HG03060 (cell line): ENCODE measurements at regions not wholly inside any gene's neighbourhood (a gene's known extent, or its start where the extent isn't known, plus 50 kb on each side); places are given as distances from the start of the nearest gene placed in this dataset.

Source experiments
- ATAC-seq: cut with Tn5 transposase; IDR thresholded peaks from one replicate; pipeline ENCODE4 v1.9.1; 2021; ENCODE audit warnings: low read depth, moderate number of reproducible peaks; ENCODE audit not compliant: unreplicated experiment

DNA sequence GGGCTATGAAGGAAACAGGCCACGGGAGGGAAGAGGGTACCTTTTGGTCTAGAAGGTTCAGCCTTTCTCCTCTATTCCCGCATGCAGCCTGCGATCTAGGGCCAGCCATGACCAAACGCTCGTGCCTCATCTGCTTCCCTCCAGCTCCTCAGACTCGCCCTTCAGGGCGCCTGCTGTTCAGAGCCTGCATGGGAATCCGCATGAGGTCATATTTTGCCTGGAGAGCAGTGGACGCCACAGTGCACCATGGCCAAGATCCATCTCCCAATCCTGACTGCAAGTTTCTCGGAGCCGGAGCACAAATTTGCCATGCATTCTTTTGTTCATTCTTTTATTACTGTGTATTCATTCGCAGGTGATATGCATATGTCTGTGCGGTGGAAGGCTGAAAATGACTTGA, 608.1 kb downstream of the QKI start:
- no peak for ATAC-seq

DNA sequence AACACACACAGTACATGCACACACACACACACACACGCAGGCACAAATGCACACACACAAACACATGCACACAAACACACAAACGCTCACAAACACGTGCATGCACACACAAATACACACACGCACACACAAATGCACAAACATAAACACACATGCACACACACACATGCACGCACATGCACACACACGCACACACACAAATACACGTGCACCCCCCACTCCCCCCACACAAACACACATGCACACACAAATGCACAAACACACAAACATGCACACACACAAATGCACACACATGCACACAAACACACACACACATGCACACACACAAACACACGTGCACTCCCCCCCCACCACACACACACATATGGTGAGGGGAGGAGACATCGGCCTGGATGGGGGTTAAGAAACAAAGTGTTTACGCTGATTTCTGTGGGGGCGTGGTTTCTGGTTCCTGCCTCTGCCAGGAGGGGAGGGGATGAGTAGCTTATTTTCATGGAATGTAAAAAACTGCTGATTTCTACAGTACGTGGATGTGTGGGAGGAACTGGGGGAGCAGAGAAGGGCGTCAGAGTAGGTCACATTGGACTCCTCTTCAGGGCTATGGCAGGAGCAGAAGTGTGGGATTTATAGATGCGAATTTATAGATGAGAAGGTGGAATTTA, 607.2 kb downstream of the QKI start:
- no peak for ATAC-seq

DNA sequence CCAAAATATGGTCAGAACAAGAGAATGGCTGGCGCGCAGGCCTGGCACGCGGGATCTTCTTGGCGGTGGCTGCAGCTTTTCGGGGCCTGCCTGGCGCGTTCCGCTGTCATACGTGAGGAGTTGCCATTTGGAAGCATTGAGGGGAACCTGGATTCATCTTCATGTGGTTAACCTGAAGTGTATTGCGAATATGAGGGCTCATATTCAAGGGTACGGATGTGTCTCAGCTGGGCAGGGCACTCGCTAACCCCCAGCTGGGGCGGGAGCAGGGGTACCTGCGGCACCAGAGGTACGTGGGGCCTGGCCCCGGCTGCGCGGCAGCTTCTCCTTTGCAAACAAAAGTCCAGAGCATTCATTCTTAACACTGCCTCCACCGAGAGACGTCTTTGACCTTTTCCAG, 605.6 kb downstream of the QKI start:
- ATAC-seq, result no peak

DNA sequence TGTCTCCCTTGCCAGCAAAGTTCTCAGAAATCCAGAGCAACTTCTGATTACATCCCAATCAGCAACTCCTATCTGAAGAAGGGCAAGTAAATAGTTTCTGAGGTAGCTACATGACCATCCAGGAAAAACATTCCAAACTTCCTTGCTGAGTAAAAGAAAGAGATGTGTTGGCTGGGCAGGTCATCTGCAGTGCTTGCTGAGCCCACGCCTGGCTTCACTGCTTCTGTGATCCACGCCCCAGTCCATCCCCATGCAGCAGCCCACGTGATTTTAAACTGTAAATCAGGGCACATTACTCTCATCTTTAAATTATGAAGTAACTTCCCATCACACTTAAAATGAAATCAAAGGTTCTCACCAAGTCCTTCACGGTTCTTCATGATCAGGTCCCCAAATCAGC, 603.6 kb downstream of the QKI start:
- ATAC-seq, result no peak

DNA sequence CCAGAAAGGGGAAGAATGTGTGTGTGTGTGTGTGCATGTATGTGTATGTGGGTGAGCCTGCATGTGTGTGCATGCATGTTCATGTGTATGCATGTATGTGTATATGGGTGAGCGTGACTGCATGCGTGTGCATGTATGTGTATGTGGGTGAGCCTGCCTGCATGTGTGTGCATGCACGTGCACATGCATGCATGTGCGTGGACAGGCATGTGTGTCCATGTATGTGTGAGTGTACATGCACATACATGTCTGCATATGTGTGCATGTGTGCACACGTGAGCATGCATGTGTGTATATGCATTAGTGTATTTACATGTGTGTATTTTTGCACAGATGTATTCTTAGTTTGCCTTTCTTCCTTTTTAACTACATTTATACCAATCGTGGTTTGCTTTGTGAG, 601.5 kb downstream of the QKI start:
- ATAC-seq, result no peak

DNA sequence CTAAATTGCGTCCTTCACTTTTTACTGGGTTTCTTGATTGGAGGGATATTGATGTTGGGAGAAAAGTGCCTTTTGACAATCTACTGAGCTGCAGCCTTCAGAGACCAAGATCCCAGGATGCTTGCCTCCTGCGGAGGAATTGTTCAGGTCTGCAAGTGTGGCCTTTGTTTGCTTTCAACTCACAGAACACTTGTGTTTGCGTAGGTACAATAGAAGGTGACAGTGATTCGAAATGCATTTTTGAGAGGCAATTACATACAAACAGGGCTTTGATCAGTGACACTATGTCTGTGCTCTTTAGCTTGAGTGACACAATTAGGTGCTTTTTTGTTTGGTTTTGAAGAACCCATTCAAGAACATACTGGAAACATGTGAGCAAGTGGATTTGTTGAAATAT, 600.6 kb downstream of the QKI start:
- ATAC-seq, result no peak

DNA sequence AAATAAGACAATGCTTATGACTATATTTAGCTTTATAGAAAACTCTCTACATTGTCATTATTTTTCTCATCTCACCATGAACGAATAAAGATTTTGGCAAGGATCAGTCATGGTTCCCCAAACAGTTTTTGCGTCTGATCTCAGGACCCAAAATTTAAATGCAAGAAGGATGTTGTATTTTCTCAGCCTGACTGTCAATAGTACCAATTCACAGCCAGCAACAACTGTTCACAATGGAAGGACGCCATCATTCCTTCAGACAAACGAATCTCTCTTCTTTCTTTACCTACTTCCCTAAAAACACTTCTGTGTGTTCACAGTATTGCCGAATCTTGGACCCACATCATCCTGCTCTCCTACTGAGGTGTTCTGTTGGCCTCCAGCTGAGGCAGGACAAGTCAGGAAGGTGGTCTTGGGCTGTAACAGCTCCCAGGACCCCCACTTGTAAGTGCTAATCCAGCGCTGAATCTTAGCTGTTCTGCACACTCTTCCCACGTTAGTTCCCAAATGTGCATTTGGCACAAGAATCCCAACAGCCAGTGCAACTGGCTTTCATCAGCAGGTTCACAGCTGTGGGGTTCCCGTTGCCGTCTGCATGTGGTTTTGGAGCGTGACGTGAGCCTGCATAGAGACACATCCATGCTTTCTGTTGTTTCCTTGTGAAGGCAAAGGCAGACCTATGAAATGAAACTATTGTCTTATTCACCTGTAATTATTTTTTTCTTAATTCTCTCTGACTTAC, 600.0 kb downstream of the QKI start:
- no peak for ATAC-seq

DNA sequence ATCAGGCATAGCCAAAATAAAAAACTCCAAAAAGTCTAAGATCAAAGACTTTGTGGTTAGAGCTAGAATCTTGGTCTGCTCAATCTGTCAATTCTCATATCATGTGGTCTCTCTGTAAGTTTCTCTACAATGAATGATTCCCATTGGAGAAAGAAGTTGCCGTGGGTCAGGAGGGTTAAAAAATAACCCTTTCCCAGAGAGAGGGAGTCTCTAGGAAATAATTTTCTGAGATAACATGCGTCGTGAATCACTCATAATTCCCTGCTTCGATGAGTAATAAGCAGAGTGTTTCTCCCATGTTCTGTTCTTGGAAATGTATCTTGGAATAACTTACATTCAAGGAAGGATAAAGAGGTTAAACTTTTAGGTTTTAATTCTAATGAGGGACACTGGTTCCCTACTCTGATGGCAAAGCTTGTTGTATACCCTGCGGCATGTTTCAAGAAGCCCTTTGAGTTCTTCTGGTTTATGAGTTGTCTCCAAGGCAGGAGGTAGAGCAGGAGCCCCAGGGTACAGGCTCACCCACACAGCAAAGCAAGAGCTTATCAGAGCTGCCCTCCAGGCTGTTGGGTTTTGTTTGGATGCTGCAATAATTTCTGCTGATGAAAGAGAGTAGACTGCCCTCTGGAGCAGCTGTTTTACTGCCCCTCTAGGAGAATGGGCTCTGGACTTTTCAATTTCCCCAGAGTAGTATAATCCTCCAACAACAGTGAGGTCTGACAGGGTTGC, 599.1 kb downstream of the QKI start:
- no peak for ATAC-seq

DNA sequence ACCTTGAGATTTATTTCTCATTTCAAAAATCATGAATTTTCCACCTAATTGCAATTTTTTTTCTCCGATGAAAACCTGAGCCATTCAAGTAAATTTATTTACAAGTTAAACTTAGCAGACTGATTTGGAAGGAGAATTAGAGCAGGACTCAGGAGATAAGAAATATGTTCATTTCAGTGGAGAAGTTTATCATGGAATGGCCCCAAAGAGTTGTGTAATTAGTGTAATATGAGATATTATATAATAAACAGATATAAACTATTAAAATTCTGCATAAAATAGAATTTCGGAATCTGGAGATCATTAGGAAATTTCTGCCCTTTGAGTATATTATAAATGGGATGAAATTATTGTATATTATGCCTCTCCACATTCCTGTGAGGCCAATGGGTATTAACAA, 596.8 kb downstream of the QKI start:
- ATAC-seq, result no peak

DNA sequence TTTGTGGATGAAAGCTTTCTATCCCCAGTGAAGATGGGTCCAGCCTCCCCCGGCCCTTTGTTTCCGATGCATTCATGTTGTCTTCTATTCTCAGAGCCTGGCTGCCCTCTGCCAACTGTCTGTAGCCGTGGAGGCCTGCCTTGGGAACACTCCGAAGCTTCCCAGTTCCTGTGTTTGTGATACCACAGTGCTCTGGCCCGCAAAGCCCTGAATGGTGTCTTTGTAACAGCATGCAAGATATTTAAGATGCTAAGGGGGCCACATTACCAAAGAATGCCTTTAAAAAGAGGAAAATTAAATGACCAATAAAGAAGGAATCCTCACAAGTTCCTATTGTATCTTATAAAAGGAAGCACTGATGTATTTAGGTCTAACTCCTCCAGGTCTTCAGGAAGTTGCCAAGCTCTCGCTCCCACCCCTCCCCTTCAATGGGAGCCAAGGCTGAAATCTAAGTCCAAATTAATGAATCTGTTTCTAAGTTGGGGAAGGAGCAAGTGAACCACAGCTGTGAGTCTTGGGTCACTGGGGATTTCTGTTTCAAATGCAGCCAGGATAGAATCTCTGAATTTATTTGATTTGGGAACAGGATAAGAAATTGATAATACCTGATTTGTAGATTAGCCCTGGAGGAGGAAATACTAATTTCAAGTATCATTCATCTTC, 596.1 kb downstream of the QKI start:
- ATAC-seq, result no peak

DNA sequence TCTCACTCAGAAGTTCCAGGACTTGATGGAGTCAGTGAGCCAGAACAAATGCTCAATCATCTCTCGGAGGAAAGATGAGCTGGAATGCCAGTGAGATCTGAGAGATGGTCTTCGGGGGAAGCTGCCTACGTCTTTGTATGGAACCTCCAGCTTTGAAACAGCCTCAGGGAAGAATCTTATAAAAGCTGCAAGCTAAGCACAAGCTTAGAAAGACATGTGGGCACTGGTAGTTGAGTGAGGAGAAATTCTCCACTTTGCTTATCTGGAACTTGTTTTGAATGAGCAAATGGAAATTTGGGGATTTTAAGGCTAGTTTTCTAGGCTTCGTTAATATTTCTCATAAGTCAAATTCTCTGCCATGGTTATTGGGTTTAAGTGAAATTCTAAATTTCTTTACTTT, 594.4 kb downstream of the QKI start:
- ATAC-seq, result no peak

DNA sequence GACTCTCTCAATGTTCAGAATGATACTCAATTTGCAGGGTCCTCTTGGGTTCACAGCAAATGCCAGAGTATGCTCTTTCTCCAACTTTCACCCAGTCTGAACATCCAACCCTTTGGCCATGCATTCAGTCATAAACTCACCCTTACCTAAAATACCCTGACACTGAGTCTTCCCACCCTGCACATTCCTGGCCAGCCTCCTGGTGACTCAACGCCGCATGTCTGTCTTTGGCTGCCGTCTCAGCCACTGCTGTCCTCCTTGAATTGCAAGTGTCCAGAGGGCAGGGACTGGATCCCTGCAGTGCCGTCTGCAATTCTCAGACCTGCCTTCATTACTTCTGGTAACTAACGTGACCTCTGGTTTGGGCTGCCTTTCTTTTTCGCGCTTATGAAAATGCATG, 593.4 kb downstream of the QKI start:
- no peak for ATAC-seq

DNA sequence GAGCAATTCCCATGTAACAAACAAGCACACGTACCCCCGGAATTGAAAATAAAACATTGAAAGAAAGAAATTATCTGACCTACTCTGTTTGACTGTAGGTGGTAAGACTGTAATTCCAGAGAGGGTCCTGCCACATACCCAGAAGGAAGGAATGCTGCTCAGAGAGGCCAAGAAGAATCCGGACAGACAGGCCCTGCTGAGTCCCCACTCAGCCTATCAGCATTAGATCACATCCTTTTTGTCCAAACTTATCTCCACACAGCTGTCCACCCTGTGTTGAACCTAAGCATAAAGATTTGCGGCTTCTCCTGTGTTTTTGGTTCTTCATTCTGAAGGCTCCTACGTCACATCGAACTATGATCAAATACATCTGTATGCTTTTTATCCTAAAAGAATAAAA, 591.9 kb downstream of the QKI start:
- no peak for ATAC-seq

DNA sequence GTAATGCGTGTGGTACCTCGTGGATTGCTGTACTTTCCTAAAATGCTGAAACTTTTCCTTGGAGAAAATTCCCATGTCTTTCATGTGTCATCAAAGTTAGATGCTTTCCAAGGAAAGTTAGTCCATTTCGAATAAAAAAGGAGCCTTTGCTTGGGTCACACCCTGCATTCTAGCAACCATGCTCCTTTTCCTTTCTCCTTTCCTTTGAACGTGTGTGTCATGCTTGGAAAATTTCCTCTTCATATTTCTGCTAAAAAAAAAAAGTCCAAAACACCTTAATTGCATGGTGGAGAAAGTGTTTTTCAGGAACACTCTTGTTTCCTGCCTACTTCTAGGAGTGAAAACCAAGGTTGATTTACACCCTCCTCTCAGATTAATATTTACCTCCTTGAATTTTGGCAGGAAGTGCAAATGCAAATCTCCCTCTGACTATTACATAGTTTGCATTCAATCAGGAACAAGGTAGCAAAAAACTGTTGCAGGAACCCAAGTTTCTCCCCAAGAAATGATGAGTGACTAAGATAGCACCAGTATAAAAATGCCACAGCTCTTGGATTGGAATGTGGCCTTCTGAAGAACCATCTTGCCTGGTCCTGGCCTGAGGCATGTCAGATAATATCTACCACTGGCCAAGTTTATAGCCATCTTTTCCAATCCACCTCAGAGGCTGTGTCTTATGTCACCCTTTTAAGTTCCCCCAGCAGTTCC, 590.6 kb downstream of the QKI start:
- no peak for ATAC-seq

DNA sequence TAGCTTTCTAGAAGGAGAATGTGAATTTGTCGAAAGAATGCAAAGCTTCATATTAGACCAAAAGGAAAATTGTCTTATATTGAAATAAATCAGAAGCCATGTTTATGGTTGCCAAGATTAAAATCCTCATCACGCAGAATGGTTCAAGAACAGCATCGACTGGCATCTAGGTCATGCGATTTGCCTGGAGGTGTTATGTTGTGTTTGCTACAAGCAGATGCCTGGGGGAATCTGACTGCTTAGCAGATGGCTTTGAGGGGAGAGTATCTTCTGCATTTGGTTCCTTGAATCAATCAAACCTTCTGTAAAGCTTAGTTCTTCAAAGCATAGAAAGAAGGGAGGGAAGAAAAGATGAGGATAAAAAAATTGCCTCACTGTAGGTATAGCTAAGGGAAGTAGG, 585.8 kb downstream of the QKI start:
- ATAC-seq, result no peak

DNA sequence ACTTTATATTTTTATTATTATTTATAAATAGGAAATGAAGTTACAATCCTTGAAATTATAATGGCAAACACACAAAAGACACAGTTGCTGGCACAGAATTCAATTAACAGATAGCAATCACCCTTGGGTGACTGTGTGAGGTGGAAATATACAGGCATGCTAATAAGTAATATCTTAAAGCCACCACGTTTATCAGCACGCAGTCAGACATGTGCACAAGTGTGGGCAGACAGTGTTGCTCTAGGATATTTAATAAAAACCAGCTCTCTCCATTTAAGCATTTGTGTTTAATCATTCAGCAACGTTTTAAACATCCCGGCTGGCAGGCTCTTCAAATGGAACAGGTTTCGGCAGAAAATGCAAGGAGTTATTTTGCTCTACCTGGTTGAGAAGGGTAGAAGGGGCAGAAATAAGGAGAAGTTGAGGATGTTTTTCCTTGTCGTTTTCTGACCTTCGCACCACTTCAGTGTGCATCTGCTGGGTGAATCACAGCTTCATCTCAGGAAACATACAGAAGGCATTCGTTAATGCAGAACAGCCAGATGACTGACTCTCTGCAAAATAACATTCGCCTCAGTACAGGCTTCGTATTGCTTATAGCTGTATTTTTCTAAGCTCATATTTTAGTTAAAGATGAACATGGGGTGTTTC, 585.1 kb downstream of the QKI start:
- no peak for ATAC-seq

DNA sequence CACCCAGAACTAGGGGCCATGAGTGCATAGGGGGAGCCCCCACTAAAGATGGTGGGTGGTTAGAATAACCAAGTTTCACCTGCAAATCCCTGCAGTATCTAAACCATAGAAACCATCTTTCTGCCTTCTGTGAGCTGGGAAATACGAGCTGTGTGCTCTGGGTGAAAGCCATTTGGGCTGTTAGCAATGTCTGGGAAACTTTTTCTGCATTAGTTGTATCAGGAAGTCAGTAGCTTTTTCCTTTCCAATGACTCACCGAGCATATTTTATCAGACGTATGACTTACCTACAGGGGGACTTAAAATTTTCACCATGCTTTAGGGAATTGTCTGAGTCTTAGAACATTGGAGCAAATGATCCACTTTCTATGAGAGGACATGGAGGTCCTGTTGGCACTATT, 584.0 kb downstream of the QKI start:
- no peak for ATAC-seq

DNA sequence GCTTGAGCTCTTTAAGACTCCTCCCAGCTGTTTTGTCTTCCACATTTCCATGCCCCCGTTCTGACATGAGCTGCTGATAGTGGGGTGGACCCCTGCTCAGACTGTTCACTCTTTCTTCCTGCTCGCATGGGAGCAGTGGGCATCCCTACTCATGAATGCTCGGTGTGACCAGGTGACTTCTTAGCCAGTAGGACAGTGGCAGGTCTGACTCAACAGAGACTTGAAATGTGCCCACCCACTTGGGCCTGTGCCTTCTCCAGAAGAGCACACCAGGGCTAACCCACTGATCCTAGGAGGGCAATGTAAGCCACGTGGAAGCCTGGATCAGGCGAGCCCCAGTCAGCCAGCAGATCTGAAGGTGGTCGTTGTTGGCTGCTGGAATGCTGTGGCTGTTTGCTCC, 582.0 kb downstream of the QKI start:
- no peak for ATAC-seq

DNA sequence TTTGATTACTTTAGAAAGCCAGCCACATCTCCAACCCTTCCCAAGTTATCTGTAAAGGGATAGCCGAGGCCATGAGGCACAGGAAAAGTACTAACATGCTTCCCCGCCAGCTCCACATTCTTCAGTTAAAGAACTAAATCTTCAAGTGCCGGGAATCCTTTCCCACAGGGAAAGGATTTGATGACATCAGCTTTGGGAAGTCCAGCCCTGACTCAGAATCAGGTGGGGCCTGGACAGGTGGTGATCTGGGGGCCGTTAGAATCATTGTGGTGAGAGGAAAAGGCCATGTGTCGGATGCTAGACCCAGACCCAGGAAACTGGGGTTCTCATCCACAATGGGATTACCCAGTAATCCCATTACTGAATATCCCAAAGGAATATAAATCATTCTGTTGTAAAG, 580.0 kb downstream of the QKI start:
- ATAC-seq, result no peak

DNA sequence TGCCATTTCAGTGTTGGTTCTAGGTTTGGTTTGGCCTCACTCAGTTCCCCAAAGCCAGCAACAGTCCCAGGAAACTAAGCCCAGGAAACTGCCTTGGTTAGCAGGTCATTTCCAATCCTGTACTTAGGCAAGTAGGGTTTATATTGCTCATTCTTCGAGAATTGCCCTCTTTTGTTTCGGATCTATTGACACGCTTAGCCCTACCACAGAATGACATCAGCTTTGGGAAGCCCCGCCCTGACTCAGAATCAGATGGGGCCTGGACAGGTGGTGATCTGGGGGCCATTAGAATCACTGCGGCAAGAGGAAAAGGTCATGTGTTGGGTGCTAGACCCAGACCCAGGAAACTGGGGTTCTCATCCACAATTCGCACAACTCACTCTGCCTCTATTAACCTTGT, 578.2 kb downstream of the QKI start:
- no peak for ATAC-seq
